PC-3 (cell line): ENCODE measurements at regions not wholly inside any gene's neighbourhood (a gene's known extent, or its start where the extent isn't known, plus 50 kb on each side); places are given as distances from the start of the nearest gene placed in this dataset.

Experiments used
- ATAC-seq: fragments of 200-7000 bp; cut with Tn5 transposase; 2 replicates; pipeline ENCODE4 v1.9.1; 2020; ENCODE audit warnings: mild to moderate bottlenecking, moderate library complexity
- BruUV-seq: library from RNA; stranded (reverse); fragments of 400-500 nt; replicated peaks from 2 replicates; lab custom pipeline; 2021; lab: Mats Ljungman, UMichigan
- CTCF ChIA-PET: fragments of 300-600 bp; sonication (Branson Sonifier 250); formaldehyde crosslinking; loops from one replicate; lab custom pipeline; 2022; ENCODE audit warnings: antibody characterized with exemption; lab: Charles Lee
- POLR2A ChIA-PET: fragments of 300-600 bp; sonication (Branson Sonifier 250); formaldehyde crosslinking; loops from one replicate; lab custom pipeline; 2022; ENCODE audit warnings: antibody characterized with exemption; ENCODE audit not compliant: unreplicated experiment; lab: Charles Lee
- DNase-seq: peaks from one replicate; pipeline ENCODE4 v3.0.0-alpha.2; 2015
- H2AFZ ChIP-seq: fragments of 300-600 bp; sonication (generic); 2 replicates; pipeline ENCODE4 v1.6.0; 2016; ENCODE audit warnings: antibody characterized with exemption, low read length
- H3F3A ChIP-seq: fragments of 300-600 bp; sonication (generic); one replicate; pipeline ENCODE4 v1.6.0; 2017; ENCODE audit warnings: antibody characterized with exemption, low read length, control low read depth, mild to moderate bottlenecking; ENCODE audit not compliant: unreplicated experiment
- H3K27ac ChIP-seq: fragments of 300-600 bp; sonication (generic); 2 replicates; pipeline ENCODE4 v1.5.1; 2016; ENCODE audit warnings: mild to moderate bottlenecking, low read length
- H3K27me3 ChIP-seq: fragments of 300-600 bp; sonication (generic); 2 replicates; pipeline ENCODE4 v1.6.1; 2016; ENCODE audit warnings: low read length, mixed read lengths
- H3K36me3 ChIP-seq: fragments of 300-600 bp; sonication (generic); 2 replicates; pipeline ENCODE4 v1.6.1; 2016; ENCODE audit warnings: low read depth, mixed run types, low read length, mixed read lengths
- H3K4me1 ChIP-seq: fragments of 300-600 bp; sonication (generic); 2 replicates; pipeline ENCODE4 v1.5.1; 2016; ENCODE audit warnings: low read length; ENCODE audit not compliant: insufficient read depth
- H3K4me2 ChIP-seq: fragments of 300-600 bp; sonication (generic); 2 replicates; pipeline ENCODE4 v1.6.0; 2016; ENCODE audit warnings: low read length
- H3K4me3 ChIP-seq: fragments of 300-600 bp; sonication (generic); 2 replicates; pipeline ENCODE4 v1.5.1; 2016; ENCODE audit warnings: mild to moderate bottlenecking, low read length, mixed read lengths
- H3K79me2 ChIP-seq: fragments of 300-600 bp; sonication (generic); 2 replicates; pipeline ENCODE4 v1.6.1; 2017; ENCODE audit warnings: low read length, mixed read lengths
- H3K9ac ChIP-seq: fragments of 300-600 bp; sonication (generic); 2 replicates; pipeline ENCODE4 v1.6.0; 2016; ENCODE audit warnings: mild to moderate bottlenecking, low read length
- H3K9me2 ChIP-seq: fragments of 300-600 bp; sonication (generic); replicated peaks from 2 replicates; pipeline ENCODE4 v1.6.1; 2016; ENCODE audit warnings: mixed run types, low read length, mixed read lengths
- H3K9me3 ChIP-seq: fragments of 300-600 bp; sonication (generic); 2 replicates; pipeline ENCODE4 v1.6.1; 2016; ENCODE audit warnings: low read length, mixed read lengths
- H4K20me1 ChIP-seq: fragments of 300-600 bp; sonication (generic); 2 replicates; pipeline ENCODE4 v1.6.1; 2016; ENCODE audit warnings: low read length, mixed read lengths
- CTCF ChIP-seq: fragments of 300-600 bp; sonication (generic); conservative IDR thresholded peaks from 2 replicates; pipeline ENCODE4 v1.5.1; 2017; ENCODE audit warnings: antibody characterized with exemption, low read depth, mild to moderate bottlenecking, low read length
- EZH2 ChIP-seq: fragments of 300-600 bp; sonication (generic); IDR thresholded peaks from one replicate; pipeline ENCODE4 v1.6.1; 2017; ENCODE audit warnings: antibody characterized with exemption, mild to moderate bottlenecking, low read length; ENCODE audit not compliant: unreplicated experiment
- EZH2phosphoT487 ChIP-seq: fragments of 300-600 bp; sonication (generic); IDR thresholded peaks from 2 replicates; pipeline ENCODE4 v1.6.1; 2018; ENCODE audit warnings: mild to moderate bottlenecking, antibody characterized with exemption, low read length, borderline replicate concordance
- intact Hi-C: fragments of 100-400 bp; cut with micrococcal nuclease; formaldehyde crosslinking; loops from 2 replicates; pipeline ENCODE4 v1.9.0; 2023

- Histone ChIP-seq H3K27me3 (peaks cover 3% of the 10 kb centered on the region; the same call in 1 of the 2 replicates), H3K9me3 (no peaks in the 10 kb centered on the region), H3K4me2 (no peak overlapping the region), H3K36me3 (no peaks in the 10 kb centered on the region), H3K9me2 (no peaks in the 10 kb centered on the region), H3K4me3 (no peak overlapping the region), H3F3A (no peaks in the 10 kb centered on the region), H3K79me2 (no peaks in the 10 kb centered on the region), H2AFZ (no peak overlapping the region), H3K27ac (no peak overlapping the region), H4K20me1 (no peaks in the 10 kb centered on the region), H3K4me1 (no peaks in the 10 kb centered on the region), H3K9ac (no peak overlapping the region)
- ChIA-PET CTCF (no interaction called here), POLR2A (no interaction called here)
- BruUV-seq: no TSS peak
- TF ChIP-seq CTCF (no peak), EZH2phosphoT487 (no peak), EZH2 (no peak)
- DNase-seq (no peak), ATAC-seq (no peak)
- intact Hi-C loops: no loop called here
Observed at GRCh38 chr2:167595839-167596471, 651.4 kb downstream of the STK39 start.

- no peak overlapping the region for H2AFZ ChIP-seq
- H3F3A ChIP-seq: no peaks in the 10 kb centered on the region
- H4K20me1 ChIP-seq: no peaks in the 10 kb centered on the region
- H3K36me3 ChIP-seq: no peaks in the 10 kb centered on the region
- H3K27me3 ChIP-seq: peaks cover 3% of the 10 kb centered on the region; the same call in 1 of the 2 replicates
- no peaks in the 10 kb centered on the region for H3K4me1 ChIP-seq
- no peaks in the 10 kb centered on the region for H3K79me2 ChIP-seq
- intact Hi-C loops: no loop called here
- no TSS peak for BruUV-seq
- H3K4me2 ChIP-seq: no peak overlapping the region
- ATAC-seq (no peak), DNase-seq (no peak)
- no peaks in the 10 kb centered on the region for H3K9me2 ChIP-seq
- no peak overlapping the region for H3K9ac ChIP-seq
- TF ChIP-seq EZH2 (no peak), CTCF (0 out of 2 replicates have a peak, but pooled peaks have one; percentile 13)
- no peaks in the 10 kb centered on the region for H3K9me3 ChIP-seq
- H3K27ac ChIP-seq: no peak overlapping the region
- CTCF ChIA-PET: no interaction called here
- POLR2A ChIA-PET: no interaction called here
- no peak overlapping the region for H3K4me3 ChIP-seq
Observed at GRCh38 chr2:167595021-167595420, 652.4 kb downstream of the STK39 start.

DNA sequence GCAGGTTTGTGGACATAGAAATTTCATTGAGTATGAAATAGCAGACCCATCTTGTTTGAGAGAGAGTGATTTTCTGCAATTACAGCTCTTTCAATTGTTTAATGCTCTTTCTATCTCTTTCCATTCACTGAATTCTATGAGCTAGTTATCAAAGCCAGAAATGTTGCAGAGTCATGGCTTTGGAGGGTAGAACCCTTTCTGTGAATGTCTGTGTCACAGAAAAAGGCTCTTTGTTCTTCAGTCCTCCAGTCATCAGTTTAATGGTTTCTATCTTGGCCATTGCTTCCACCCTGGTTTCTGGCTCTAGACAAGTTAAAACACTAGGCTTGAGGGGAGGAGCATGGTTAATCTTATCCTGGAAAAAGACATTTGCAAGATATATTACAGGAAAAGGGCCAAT is 655.0 kb downstream of the STK39 start:
- TF ChIP-seq EZH2: no peak
- TF ChIP-seq CTCF: no peak
- TF ChIP-seq EZH2phosphoT487: no peak
- ChIA-PET POLR2A (no interaction called here), CTCF (no interaction called here)
- Histone ChIP-seq H3K4me3 (no peak overlapping the region), H3K27ac (no peak overlapping the region), H4K20me1 (no peaks in the 10 kb centered on the region), H3K36me3 (no peaks in the 10 kb centered on the region), H3F3A (no peaks in the 10 kb centered on the region), H3K9me3 (no peaks in the 10 kb centered on the region), H3K4me2 (no peak overlapping the region), H3K27me3 (no peaks in the 10 kb centered on the region), H2AFZ (no peak overlapping the region), H3K9ac (no peak overlapping the region), H3K9me2 (no peaks in the 10 kb centered on the region), H3K4me1 (no peaks in the 10 kb centered on the region), H3K79me2 (no peaks in the 10 kb centered on the region)
- ATAC-seq (no peak), DNase-seq (no peak)
- intact Hi-C loops: no loop called here
- BruUV-seq: no TSS peak
